Colonic mucosa (tissue), 4 donors: ENCODE measurements at regions not wholly inside any gene's neighbourhood (a gene's known extent, or its start where the extent isn't known, plus 50 kb on each side); places are given as distances from the start of the nearest gene placed in this dataset.

Experiments
- DNase-seq: peaks from one replicate; pipeline ENCODE4 v3.0.0-alpha.2; 2020
- H3K27ac ChIP-seq: fragments of 200-600 bp; one replicate; pipeline ENCODE4 v1.8.0; 2021
- H3K27me3 ChIP-seq: fragments of 200-600 bp; one replicate; pipeline ENCODE4 v1.8.0; 2021
- H3K36me3 ChIP-seq: fragments of 200-600 bp; one replicate; pipeline ENCODE4 v1.8.0; 2021
- H3K4me1 ChIP-seq: fragments of 200-600 bp; one replicate; pipeline ENCODE4 v1.8.0; 2021; ENCODE audit warnings: mild to moderate bottlenecking
- H3K4me3 ChIP-seq: fragments of 200-600 bp; one replicate; pipeline ENCODE4 v1.8.0; 2021
- H3K9ac ChIP-seq, 2 donors: one replicate each; pipeline ENCODE4 v1.7.0; 2013; ENCODE audit warnings: control low read depth in 2 of 2, low read depth in 2 of 2, low read length in 2 of 2
- H3K9me3 ChIP-seq: fragments of 200-600 bp; one replicate; pipeline ENCODE4 v1.8.0; 2021
- CTCF ChIP-seq: fragments of 200-600 bp; IDR thresholded peaks from one replicate; pipeline ENCODE4 v1.8.0; 2022; ENCODE audit warnings: antibody characterized with exemption, mild to moderate bottlenecking
- intact Hi-C: fragments of 100-400 bp; cut with DNase I; formaldehyde crosslinking; loops from one replicate; pipeline ENCODE4 v1.14.1; 2022
- donor health status: healthy.
- donor health status: DM: no; HTN: no; CAD: no.
- donor health status: DM: no; HTN: no; CAD: no.

- H3K36me3 ChIP-seq, result no peaks in the 10 kb centered on the region
- H3K4me3 ChIP-seq, result no peak overlapping the region
- no peaks in the 10 kb centered on the region for H3K4me1 ChIP-seq
- no peaks in the 10 kb centered on the region for H3K9me3 ChIP-seq
- no peak for DNase-seq
- no peak overlapping the region for H3K27ac ChIP-seq
- TF ChIP-seq CTCF, result no peak
- no peak overlapping the region for H3K9ac ChIP-seq
- intact Hi-C loops, result no loop called here
- H3K27me3 ChIP-seq, result no peaks in the 10 kb centered on the region
Measured at GRCh38 chr14:43795600-43796228, 711.4 kb downstream of the FSCB start.

GRCh38 chr14:43793579-43793978 lies 713.5 kb downstream of the FSCB start:
- Histone ChIP-seq H3K9ac (no peak overlapping the region), H3K36me3 (no peaks in the 10 kb centered on the region), H3K27ac (no peak overlapping the region), H3K9me3 (no peaks in the 10 kb centered on the region), H3K4me3 (no peak overlapping the region), H3K4me1 (no peaks in the 10 kb centered on the region), H3K27me3 (no peaks in the 10 kb centered on the region)
- DNase-seq, result no peak
- intact Hi-C loops, result no loop called here
- TF ChIP-seq CTCF, result no peak

- H3K9me3 ChIP-seq, result no peaks in the 10 kb centered on the region
- no peaks in the 10 kb centered on the region for H3K4me1 ChIP-seq
- H3K27me3 ChIP-seq, result no peaks in the 10 kb centered on the region
- H3K36me3 ChIP-seq, result no peaks in the 10 kb centered on the region
- no peak overlapping the region for H3K9ac ChIP-seq
- no peak overlapping the region for H3K27ac ChIP-seq
- TF ChIP-seq CTCF, result no peak
- intact Hi-C loops, result no loop called here
- no peak overlapping the region for H3K4me3 ChIP-seq
- DNase-seq, result no peak
Measured at GRCh38 chr14:43792980-43793379, 714.1 kb downstream of the FSCB start.

- TF ChIP-seq CTCF, result no peak
- no peak overlapping the region for H3K9ac ChIP-seq
- H3K27me3 ChIP-seq, result no peaks in the 10 kb centered on the region
- no peaks in the 10 kb centered on the region for H3K36me3 ChIP-seq
- intact Hi-C loops, result no loop called here
- H3K4me3 ChIP-seq, result no peak overlapping the region
- no peaks in the 10 kb centered on the region for H3K9me3 ChIP-seq
- H3K4me1 ChIP-seq, result no peaks in the 10 kb centered on the region
- DNase-seq, result no peak
- no peak overlapping the region for H3K27ac ChIP-seq
Measured at GRCh38 chr14:43790681-43791080, 716.4 kb downstream of the FSCB start.

GRCh38 chr14:43789458-43789857 lies 717.6 kb downstream of the FSCB start:
- Histone ChIP-seq H3K27ac (no peak overlapping the region), H3K4me1 (no peaks in the 10 kb centered on the region), H3K27me3 (no peaks in the 10 kb centered on the region), H3K36me3 (no peaks in the 10 kb centered on the region), H3K4me3 (no peak overlapping the region), H3K9ac (no peak overlapping the region), H3K9me3 (no peaks in the 10 kb centered on the region)
- intact Hi-C loops, result no loop called here
- DNase-seq, result no peak
- no peak for TF ChIP-seq CTCF
